ENCODE measurements at regions not wholly inside any gene's neighbourhood (a gene's known extent, or its start where the extent isn't known, plus 50 kb on each side); places are given as distances from the start of the nearest gene placed in this dataset.

GRCh38 chr11:104390651-104391050, 226.7 kb upstream of the PDGFD start:
- H3K4me3 ChIP-seq, result no peak overlapping the region
- WGBS, 5 donors, result 59 to 85% (median 78%) methylated on average over 4 of the region's 4 CpGs
- no peaks in the 10 kb centered on the region for H3K9me3 ChIP-seq
- no peak for DNase-seq
- H3K36me3 ChIP-seq, result no peaks in the 10 kb centered on the region
- H3K27me3 ChIP-seq (replicated peaks in 1 of 7), result no peaks in the 10 kb centered on the region
- intact Hi-C loops (cut with DNase I; ENCODE audit: low total_unique reads), result no loop called here
- no peaks in the 10 kb centered on the region for H3K4me1 ChIP-seq
- TF ChIP-seq POLR2AphosphoS5 (IDR thresholded peaks at IDR 0.05) (no peak), POLR2A (IDR thresholded peaks at IDR 0.05) (no peak), CTCF (IDR thresholded peaks at IDR 0.05 in 8 of 11, conservative IDR thresholded peaks at IDR 0.05 in 3 of 11) (no peak)
- no peak overlapping the region for H3K27ac ChIP-seq

- Histone ChIP-seq H3K9me3 (no peaks in the 10 kb centered on the region), H3K4me3 (no peak overlapping the region), H3K36me3 (no peaks in the 10 kb centered on the region), H3K27ac (no peak overlapping the region), H3K4me1 (no peaks in the 10 kb centered on the region), H3K27me3 (replicated peaks in 1 of 7) (no peaks in the 10 kb centered on the region)
- intact Hi-C loops (cut with DNase I; ENCODE audit: low total_unique reads), result no loop called here
- TF ChIP-seq POLR2A (IDR thresholded peaks at IDR 0.05), result no peak
- TF ChIP-seq CTCF (IDR thresholded peaks at IDR 0.05 in 8 of 11, conservative IDR thresholded peaks at IDR 0.05 in 3 of 11), result no peak
- no peak for TF ChIP-seq POLR2AphosphoS5 (IDR thresholded peaks at IDR 0.05)
- WGBS, 5 donors, result 85 to 98% (median 93%) methylated on average over 1 of the region's 1 CpG
- DNase-seq, result no peak
Measured at GRCh38 chr11:104385884-104386283, 221.9 kb upstream of the PDGFD start.

DNA sequence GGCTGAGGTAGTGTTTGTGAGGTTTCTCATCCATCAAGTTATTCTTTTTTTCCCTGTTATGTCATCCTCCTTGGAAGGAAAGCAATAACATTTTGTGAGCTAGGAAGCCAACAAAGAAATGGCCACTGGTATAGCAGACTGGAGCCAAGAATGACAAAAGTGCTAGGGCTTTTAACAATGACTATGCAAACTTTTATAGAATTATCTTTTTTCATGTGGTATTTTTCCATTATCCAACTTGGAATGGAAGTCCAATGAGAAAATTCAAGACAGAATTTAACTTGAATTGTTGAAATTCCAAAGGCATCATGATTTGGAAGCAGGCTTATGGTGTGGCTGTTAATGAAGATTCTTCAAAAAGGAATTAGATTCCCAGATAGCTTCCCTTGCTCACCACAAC, 216.4 kb upstream of the PDGFD start:
- DNase-seq, result no peak
- Histone ChIP-seq H3K27me3 (replicated peaks in 1 of 7) (no peaks in the 10 kb centered on the region), H3K36me3 (no peaks in the 10 kb centered on the region), H3K27ac (no peak overlapping the region), H3K4me1 (no peaks in the 10 kb centered on the region), H3K4me3 (no peak overlapping the region), H3K9me3 (no peaks in the 10 kb centered on the region)
- TF ChIP-seq CTCF (IDR thresholded peaks at IDR 0.05 in 8 of 11, conservative IDR thresholded peaks at IDR 0.05 in 3 of 11) (no peak), POLR2A (IDR thresholded peaks at IDR 0.05) (no peak), POLR2AphosphoS5 (IDR thresholded peaks at IDR 0.05) (no peak)
- intact Hi-C loops (cut with DNase I; ENCODE audit: low total_unique reads), result no loop called here

DNA sequence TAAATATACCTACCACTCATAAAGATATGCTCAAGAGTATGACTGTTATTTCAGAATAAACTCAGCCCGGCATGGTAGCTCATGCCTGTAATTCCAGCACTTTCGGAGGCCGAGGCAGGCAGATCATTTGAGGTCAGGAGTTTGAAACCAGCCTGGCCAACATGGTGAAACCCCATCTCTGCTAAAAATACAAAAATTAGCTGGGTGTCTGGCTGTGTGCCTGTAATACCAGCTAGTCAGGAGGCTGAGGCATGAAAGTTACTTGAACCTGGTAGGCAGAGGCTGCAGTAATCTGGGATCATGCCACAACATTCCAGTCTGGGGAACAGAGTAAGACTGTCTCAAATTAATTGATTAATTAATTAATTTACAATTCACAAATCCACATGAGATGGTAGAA, 208.2 kb upstream of the PDGFD start:
- H3K4me1 ChIP-seq, result no peaks in the 10 kb centered on the region
- H3K27ac ChIP-seq, result no peak overlapping the region
- no peaks in the 10 kb centered on the region for H3K9me3 ChIP-seq
- DNase-seq, result no peak
- H3K27me3 ChIP-seq (replicated peaks in 1 of 7), result no peaks in the 10 kb centered on the region
- TF ChIP-seq CTCF (IDR thresholded peaks at IDR 0.05 in 8 of 11, conservative IDR thresholded peaks at IDR 0.05 in 3 of 11) (no peak), POLR2AphosphoS5 (IDR thresholded peaks at IDR 0.05) (no peak), POLR2A (IDR thresholded peaks at IDR 0.05) (no peak)
- H3K4me3 ChIP-seq, result no peak overlapping the region
- 74 to 91% (median 85%) methylated on average over 3 of the region's 3 CpGs for WGBS, 5 donors
- no peaks in the 10 kb centered on the region for H3K36me3 ChIP-seq
- intact Hi-C loops (cut with DNase I; ENCODE audit: low total_unique reads), result no loop called here
